ENCODE measurements at regions not wholly inside any gene's neighbourhood (a gene's known extent, or its start where the extent isn't known, plus 50 kb on each side); places are given as distances from the start of the nearest gene placed in this dataset.

- intact Hi-C loops (cut with DNase I) = no loop called here
- no peak for DNase-seq (ENCODE audit: extremely low spot score)
- 29% methylated on average over 1 of the region's 1 CpG for WGBS
- TF ChIP-seq CTCF (IDR thresholded peaks at IDR 0.05) (no peak), EP300 (IDR thresholded peaks at IDR 0.05) (no peak), POLR2AphosphoS5 (IDR thresholded peaks at IDR 0.05) (no peak), POLR2A (IDR thresholded peaks at IDR 0.05; ENCODE audit: low read depth) (no peak)
- H3K27ac ChIP-seq (replicated peaks in 1 of 4) = no peak overlapping the region
- H3K4me1 ChIP-seq = no peaks in the 10 kb centered on the region
- H3K27me3 ChIP-seq = peaks cover 0 to 5% (median 0%) of the 10 kb centered on the region in 4 donors
- H3K9me3 ChIP-seq = peaks cover 0 to 4% (median 0%) of the 10 kb centered on the region in 4 donors
- H3K4me3 ChIP-seq = no peak overlapping the region
- no peaks in the 10 kb centered on the region for H3K36me3 ChIP-seq
Observed at GRCh38 chr2:75415731-75416130, 145.0 kb downstream of the EVA1A start.

- Histone ChIP-seq H3K27ac (replicated peaks in 1 of 4) (no peak overlapping the region), H3K27me3 (peaks cover 0 to 5% (median 0%) of the 10 kb centered on the region in 4 donors), H3K4me1 (no peaks in the 10 kb centered on the region), H3K9me3 (peaks cover 0 to 10% (median 0%) of the 10 kb centered on the region in 4 donors), H3K36me3 (no peaks in the 10 kb centered on the region), H3K4me3 (no peak overlapping the region)
- WGBS = 83% methylated on average over 4 of the region's 4 CpGs
- no peak for DNase-seq (ENCODE audit: extremely low spot score)
- intact Hi-C loops (cut with DNase I) = no loop called here
- TF ChIP-seq POLR2AphosphoS5 (IDR thresholded peaks at IDR 0.05) (no peak), CTCF (IDR thresholded peaks at IDR 0.05) (no peak)
Observed at GRCh38 chr2:75415111-75415626, 145.6 kb downstream of the EVA1A start.

- H3K4me1 ChIP-seq = no peaks in the 10 kb centered on the region
- no peak overlapping the region for H3K4me3 ChIP-seq
- intact Hi-C loops (cut with DNase I) = no loop called here
- H3K27me3 ChIP-seq = peaks cover 0 to 18% (median 0%) of the 10 kb centered on the region in 4 donors
- WGBS = 42% methylated on average over 2 of the region's 2 CpGs
- DNase-seq (ENCODE audit: extremely low spot score) = no peak
- H3K36me3 ChIP-seq = no peaks in the 10 kb centered on the region
- no peak for TF ChIP-seq POLR2A (IDR thresholded peaks at IDR 0.05; ENCODE audit: low read depth)
- no peak for TF ChIP-seq EP300 (IDR thresholded peaks at IDR 0.05)
- H3K27ac ChIP-seq (replicated peaks in 1 of 4) = no peak overlapping the region
- peaks cover 0 to 10% (median 0%) of the 10 kb centered on the region in 4 donors for H3K9me3 ChIP-seq
Observed at GRCh38 chr2:75411574-75411973, 149.2 kb downstream of the EVA1A start.

GRCh38 chr2:75410702-75411101, 150.0 kb downstream of the EVA1A start:
- H3K9me3 ChIP-seq = peaks cover 0 to 10% (median 0%) of the 10 kb centered on the region in 4 donors
- H3K27ac ChIP-seq (replicated peaks in 1 of 4) = no peak overlapping the region
- intact Hi-C loops (cut with DNase I) = no loop called here
- peaks cover 0 to 18% (median 0%) of the 10 kb centered on the region in 4 donors for H3K27me3 ChIP-seq
- H3K4me1 ChIP-seq = no peaks in the 10 kb centered on the region
- no peak overlapping the region for H3K4me3 ChIP-seq
- DNase-seq (ENCODE audit: extremely low spot score) = no peak
- H3K36me3 ChIP-seq = no peaks in the 10 kb centered on the region
- TF ChIP-seq POLR2AphosphoS5 (IDR thresholded peaks at IDR 0.05) = no peak
- TF ChIP-seq CTCF (IDR thresholded peaks at IDR 0.05) = no peak
- no peak for TF ChIP-seq POLR2A (IDR thresholded peaks at IDR 0.05; ENCODE audit: low read depth)
- TF ChIP-seq EP300 (IDR thresholded peaks at IDR 0.05) = no peak

GRCh38 chr2:75408771-75409170, 152.0 kb downstream of the EVA1A start:
- no peak overlapping the region for H3K4me3 ChIP-seq
- H3K4me1 ChIP-seq = no peaks in the 10 kb centered on the region
- peaks cover 0 to 10% (median 0%) of the 10 kb centered on the region in 4 donors for H3K9me3 ChIP-seq
- TF ChIP-seq CTCF (IDR thresholded peaks at IDR 0.05) = no peak
- TF ChIP-seq POLR2A (IDR thresholded peaks at IDR 0.05; ENCODE audit: low read depth) = no peak
- no peak for TF ChIP-seq EP300 (IDR thresholded peaks at IDR 0.05)
- no peak for TF ChIP-seq POLR2AphosphoS5 (IDR thresholded peaks at IDR 0.05)
- DNase-seq (ENCODE audit: extremely low spot score) = no peak
- intact Hi-C loops (cut with DNase I) = no loop called here
- H3K36me3 ChIP-seq = no peaks in the 10 kb centered on the region
- H3K27ac ChIP-seq (replicated peaks in 1 of 4) = no peak overlapping the region
- H3K27me3 ChIP-seq = peaks cover 0 to 22% (median 0%) of the 10 kb centered on the region in 4 donors

Measured in esophagus muscularis mucosa (tissue), 4 donors.